ENCODE measurements at regions not wholly inside any gene's neighbourhood (a gene's known extent, or its start where the extent isn't known, plus 50 kb on each side); places are given as distances from the start of the nearest gene placed in this dataset.

GRCh38 chr5:88524941-88525340, 256.3 kb upstream of the TMEM161B start:
- H2BK20ac ChIP-seq (ENCODE audit: low read length) = no peak overlapping the region
- no peak overlapping the region for H2BK12ac ChIP-seq (ENCODE audit: low read depth, low read length)
- no peak overlapping the region for H2BK15ac ChIP-seq (ENCODE audit: low read length)
- no peak for TF ChIP-seq ASH2L (IDR thresholded peaks at IDR 0.05; ENCODE audit: low read length)
- no peak for TF ChIP-seq RNF2 (IDR thresholded peaks at IDR 0.05; ENCODE audit: borderline replicate concordance, low read depth, low read length, missing control alignments, poor library complexity, severe bottlenecking)
- TF ChIP-seq HDAC6 (IDR thresholded peaks at IDR 0.05; ENCODE audit: low read depth, low read length) = no peak
- no peak for TF ChIP-seq CHD1 (IDR thresholded peaks at IDR 0.05; ENCODE audit: low read depth, low read length)
- no peak for TF ChIP-seq NANOG (IDR thresholded peaks at IDR 0.05; ENCODE audit: insufficient read depth, low read depth, low read length, poor library complexity, severe bottlenecking)
- H3K9ac ChIP-seq (replicated peaks in 1 of 4; ENCODE audit: extremely low read depth in 1 of 4, low read depth in 3 of 4, low read length in 3 of 4) = no peak overlapping the region
- POLR2A ChIA-PET (ENCODE audit: partially characterized antibody) = no interaction called here
- DNase-seq (ENCODE audit: low read depth in 1 of 2, low spot score in 2 of 2) (no peak), FAIRE-seq (no peak)
- CTCF ChIA-PET (ENCODE audit: partially characterized antibody) = interaction anchor here (1.3 kb wide), 1 partner anchor 78 kb away, joined by 3 read pairs; no protein-coding TSS in a partner anchor
- no peak overlapping the region for H2AFZ ChIP-seq (ENCODE audit: low read length)
- H3K79me2 ChIP-seq (ENCODE audit: control insufficient read depth in 1 of 2, insufficient read depth in 2 of 2, low read length in 2 of 2) = no peaks in the 10 kb centered on the region
- H4K91ac ChIP-seq (replicated peaks; ENCODE audit: insufficient read length, low read length) = no peak overlapping the region
- no peak overlapping the region for H3K14ac ChIP-seq (ENCODE audit: insufficient read length)
- no peaks in the 10 kb centered on the region for H3K23me2 ChIP-seq (ENCODE audit: low read depth, low read length)
- no peaks in the 10 kb centered on the region for H4K20me1 ChIP-seq (replicated peaks in 1 of 2; ENCODE audit: control insufficient read depth in 1 of 2, insufficient read depth in 2 of 2, low read length in 2 of 2)
- H3K18ac ChIP-seq (ENCODE audit: extremely low read depth, low read length) = no peak overlapping the region
- no peak overlapping the region for H3K4me2 ChIP-seq (ENCODE audit: insufficient read depth in 1 of 2, low read depth in 2 of 2, low read length in 2 of 2)
- H3K56ac ChIP-seq (replicated peaks; ENCODE audit: insufficient read length, low read depth, low read length) = no peak overlapping the region
- no peak overlapping the region for H4K8ac ChIP-seq (ENCODE audit: extremely low read depth, insufficient read depth, low read length)
- no peak overlapping the region for H3K23ac ChIP-seq (ENCODE audit: insufficient read length)
- H2AK5ac ChIP-seq (ENCODE audit: low read depth, low read length) = no peak overlapping the region
- H3K4ac ChIP-seq (replicated peaks; ENCODE audit: insufficient read length, low read depth, low read length) = no peak overlapping the region
- H3K27ac ChIP-seq (ENCODE audit: low read depth, low read length) = no peak overlapping the region
- no peak overlapping the region for H2BK5ac ChIP-seq (ENCODE audit: low read depth, low read length)
- no peaks in the 10 kb centered on the region for H3K79me1 ChIP-seq (ENCODE audit: low read depth, low read length)
- H3K27me3 ChIP-seq (replicated peaks in 1 of 4; ENCODE audit: control insufficient read depth in 3 of 4, extremely low read depth in 1 of 4, insufficient read depth in 3 of 4, low read length in 3 of 4) = no peaks in the 10 kb centered on the region
- no peak overlapping the region for H4K5ac ChIP-seq (ENCODE audit: insufficient read length, low read depth, low read length)
- no peaks in the 10 kb centered on the region for H3K4me1 ChIP-seq (replicated peaks in 1 of 4; ENCODE audit: control insufficient read depth in 3 of 4, insufficient read depth in 4 of 4, low read length in 3 of 4)
- H2BK120ac ChIP-seq (replicated peaks; ENCODE audit: low read depth, low read length) = no peak overlapping the region
- H3K36me3 ChIP-seq (ENCODE audit: control insufficient read depth in 2 of 4, insufficient read depth in 4 of 4, low read length in 3 of 4) = no peaks in the 10 kb centered on the region
- 88% methylated on average over 3 of the region's 3 CpGs; no CpG with 5 or more reads in 1 of the 2 experiments for WGBS, 2 experiments (ENCODE audit: extremely low coverage in 1 of 2, insufficient coverage in 1 of 2, insufficient read length in 1 of 2, insufficient replicate concordance in 2 of 2, low coverage in 1 of 2, low lambda C conversion rate in 2 of 2, missing lambda C conversion rate in 1 of 2)
- H3K9me3 ChIP-seq (ENCODE audit: insufficient read depth in 2 of 2, low read depth in 1 of 2, low read length in 1 of 2) = no peaks in the 10 kb centered on the region
- H3K4me3 ChIP-seq (ENCODE audit: extremely low read depth in 1 of 4, insufficient read depth in 2 of 4, low read depth in 3 of 4, low read length in 4 of 4) = no peak overlapping the region
